Uterus (tissue), 2 donors: ENCODE measurements at regions not wholly inside any gene's neighbourhood (a gene's known extent, or its start where the extent isn't known, plus 50 kb on each side); places are given as distances from the start of the nearest gene placed in this dataset.

ENCODE experiments used
- POLR2A ChIP-seq, 2 donors: fragments of 450-650 bp; IDR thresholded peaks; one replicate each; pipeline ENCODE4 v1.6.1; 2016; ENCODE audit warnings: antibody characterized with exemption in 2 of 2, mild to moderate bottlenecking in 1 of 2, moderate library complexity in 1 of 2
- TF ChIP-seq, protein P1 (sequence below), 4 experiments: fragments of 200-600 bp in 2 of 4; fragments of 450-650 bp in 2 of 4; sonication (generic) in 2 of 4; IDR thresholded peaks; one replicate each; pipeline ENCODE4 v1.5.1; 2016 to 2019; ENCODE audit warnings: antibody characterized with exemption in 4 of 4, mild to moderate bottlenecking in 2 of 4, moderate library complexity in 1 of 4

DNA sequence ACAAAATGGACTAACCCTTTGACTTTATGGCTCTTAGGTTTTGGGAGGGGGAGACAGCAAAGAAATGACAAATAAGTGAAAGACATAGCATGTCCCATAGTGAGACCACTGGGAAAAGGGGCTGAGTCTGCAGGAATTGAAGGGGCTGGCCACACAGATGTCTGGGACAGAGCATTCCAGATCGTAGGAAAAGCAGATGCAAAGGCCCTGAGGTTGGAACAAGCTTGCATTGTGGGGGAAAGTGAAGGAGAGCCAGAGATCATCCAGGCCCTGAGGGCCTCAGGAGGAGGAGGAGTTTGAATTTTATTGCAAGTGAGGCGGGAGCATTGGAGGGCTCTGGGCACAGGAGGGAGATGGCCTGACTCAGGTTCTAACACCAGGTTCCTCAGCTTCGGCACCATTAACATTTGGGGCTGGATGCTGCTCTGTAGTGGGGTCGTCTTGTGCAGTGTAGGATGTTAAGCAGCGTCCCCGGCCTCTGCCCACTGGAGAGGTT lies 97.5 kb downstream of the CEBPB start:
- TF ChIP-seq, protein P1, sequence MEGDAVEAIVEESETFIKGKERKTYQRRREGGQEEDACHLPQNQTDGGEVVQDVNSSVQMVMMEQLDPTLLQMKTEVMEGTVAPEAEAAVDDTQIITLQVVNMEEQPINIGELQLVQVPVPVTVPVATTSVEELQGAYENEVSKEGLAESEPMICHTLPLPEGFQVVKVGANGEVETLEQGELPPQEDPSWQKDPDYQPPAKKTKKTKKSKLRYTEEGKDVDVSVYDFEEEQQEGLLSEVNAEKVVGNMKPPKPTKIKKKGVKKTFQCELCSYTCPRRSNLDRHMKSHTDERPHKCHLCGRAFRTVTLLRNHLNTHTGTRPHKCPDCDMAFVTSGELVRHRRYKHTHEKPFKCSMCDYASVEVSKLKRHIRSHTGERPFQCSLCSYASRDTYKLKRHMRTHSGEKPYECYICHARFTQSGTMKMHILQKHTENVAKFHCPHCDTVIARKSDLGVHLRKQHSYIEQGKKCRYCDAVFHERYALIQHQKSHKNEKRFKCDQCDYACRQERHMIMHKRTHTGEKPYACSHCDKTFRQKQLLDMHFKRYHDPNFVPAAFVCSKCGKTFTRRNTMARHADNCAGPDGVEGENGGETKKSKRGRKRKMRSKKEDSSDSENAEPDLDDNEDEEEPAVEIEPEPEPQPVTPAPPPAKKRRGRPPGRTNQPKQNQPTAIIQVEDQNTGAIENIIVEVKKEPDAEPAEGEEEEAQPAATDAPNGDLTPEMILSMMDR (IDR thresholded peaks at IDR 0.05), result no peak
- no peak for TF ChIP-seq POLR2A (IDR thresholded peaks at IDR 0.05)
